ENCODE measurements at regions not wholly inside any gene's neighbourhood (a gene's known extent, or its start where the extent isn't known, plus 50 kb on each side); places are given as distances from the start of the nearest gene placed in this dataset.
"Not testable (repeated sequence)": the region's sequence is repeated elsewhere in the genome, so short reads cannot be mapped to it uniquely, and the experiment has no call there.

GRCh38 chr3:180782195-180782984, 103.1 kb upstream of the CCDC39 start:
- H3K4me1 ChIP-seq, result no peaks in the 10 kb centered on the region
- H3K27ac ChIP-seq, result no peak overlapping the region
- ATAC-seq (no peak), DNase-seq (no peak)
- intact Hi-C loops (cut with DNase I), result no loop called here
- H3K27me3 ChIP-seq (ENCODE audit: insufficient read depth in 3 of 3, low read length in 2 of 3), result no peaks in the 10 kb centered on the region
- no peaks in the 10 kb centered on the region for H3K9me3 ChIP-seq
- no peak for TF ChIP-seq CTCF (IDR thresholded peaks at IDR 0.05)
- H3K4me3 ChIP-seq, result no peak overlapping the region
- WGBS, 3 donors, result 73 to 79% (median 74%) methylated on average over 1 of the region's 1 CpG
- peaks cover 0 to 20% of the 10 kb centered on the region in 2 donors for H3K36me3 ChIP-seq (ENCODE audit: insufficient read depth in 1 of 2, low read depth in 1 of 2)

GRCh38 chr3:180786227-180786626, 106.9 kb upstream of the CCDC39 start:
- H3K36me3 ChIP-seq (ENCODE audit: insufficient read depth in 1 of 2, low read depth in 1 of 2); H3K27ac ChIP-seq; H3K9me3 ChIP-seq; H3K4me1 ChIP-seq; DNase-seq; H3K27me3 ChIP-seq (ENCODE audit: insufficient read depth in 3 of 3, low read length in 2 of 3); ATAC-seq; intact Hi-C loops (cut with DNase I); H3K4me3 ChIP-seq: not testable (repeated sequence)
- WGBS, 3 donors, result 73 to 76% (median 75%) methylated on average over 3 of the region's 3 CpGs

- WGBS, 3 donors, result 46 to 56% (median 49%) methylated on average over 2 of the region's 2 CpGs
- Histone ChIP-seq H3K4me1 (no peaks in the 10 kb centered on the region), H3K9me3 (no peaks in the 10 kb centered on the region), H3K27me3 (ENCODE audit: insufficient read depth in 3 of 3, low read length in 2 of 3) (no peaks in the 10 kb centered on the region), H3K36me3 (ENCODE audit: insufficient read depth in 1 of 2, low read depth in 1 of 2) (no peaks in the 10 kb centered on the region), H3K27ac (no peak overlapping the region), H3K4me3 (no peak overlapping the region)
- TF ChIP-seq CTCF (IDR thresholded peaks at IDR 0.05), result no peak
- intact Hi-C loops (cut with DNase I), result no loop called here
- ATAC-seq (no peak), DNase-seq (no peak)
These were observed 110.5 kb upstream of the CCDC39 start for GRCh38 chr3:180789774-180790173.

- DNase-seq (no peak), ATAC-seq (no peak)
- Histone ChIP-seq H3K27ac (no peak overlapping the region), H3K27me3 (ENCODE audit: insufficient read depth in 3 of 3, low read length in 2 of 3) (no peaks in the 10 kb centered on the region), H3K36me3 (ENCODE audit: insufficient read depth in 1 of 2, low read depth in 1 of 2) (no peaks in the 10 kb centered on the region), H3K4me3 (no peak overlapping the region), H3K4me1 (peaks cover 3% of the 10 kb centered on the region), H3K9me3 (no peaks in the 10 kb centered on the region)
- TF ChIP-seq CTCF (IDR thresholded peaks at IDR 0.05), result no peak
- intact Hi-C loops (cut with DNase I), result no loop called here
- WGBS, 3 donors, result 64 to 74% (median 68%) methylated on average over 4 of the region's 4 CpGs
These were observed 114.3 kb upstream of the FXR1 start for GRCh38 chr3:180798197-180798596.

- peaks cover 12% of the 10 kb centered on the region for H3K4me1 ChIP-seq
- DNase-seq, result no peak
- no peaks in the 10 kb centered on the region for H3K36me3 ChIP-seq (ENCODE audit: insufficient read depth in 1 of 2, low read depth in 1 of 2)
- intact Hi-C loops (cut with DNase I), result loop anchor here (2.0 to 5.0 kb wide), 3 partner anchors 184 to 374 kb away; partner anchors contain the start of gene DNAJC19 (in 1 of the 2)
- peak; percentile 65 for TF ChIP-seq CTCF (IDR thresholded peaks at IDR 0.05)
- peak in 3 of 4 donors; percentile 48 to 80 (median 68) for ATAC-seq
- H3K27me3 ChIP-seq (ENCODE audit: insufficient read depth in 3 of 3, low read length in 2 of 3), result no peaks in the 10 kb centered on the region
- no peaks in the 10 kb centered on the region for H3K9me3 ChIP-seq
- no peak overlapping the region for H3K4me3 ChIP-seq
- H3K27ac ChIP-seq, result no peak overlapping the region
These were observed 109.6 kb upstream of the FXR1 start for GRCh38 chr3:180802837-180803236.

Data from psoas muscle (tissue), 7 donors.